ENCODE measurements at regions not wholly inside any gene's neighbourhood (a gene's known extent, or its start where the extent isn't known, plus 50 kb on each side); places are given as distances from the start of the nearest gene placed in this dataset.
"Not testable (repeated sequence)": the region's sequence is repeated elsewhere in the genome, so short reads cannot be mapped to it uniquely, and the experiment has no call there.

DNA sequence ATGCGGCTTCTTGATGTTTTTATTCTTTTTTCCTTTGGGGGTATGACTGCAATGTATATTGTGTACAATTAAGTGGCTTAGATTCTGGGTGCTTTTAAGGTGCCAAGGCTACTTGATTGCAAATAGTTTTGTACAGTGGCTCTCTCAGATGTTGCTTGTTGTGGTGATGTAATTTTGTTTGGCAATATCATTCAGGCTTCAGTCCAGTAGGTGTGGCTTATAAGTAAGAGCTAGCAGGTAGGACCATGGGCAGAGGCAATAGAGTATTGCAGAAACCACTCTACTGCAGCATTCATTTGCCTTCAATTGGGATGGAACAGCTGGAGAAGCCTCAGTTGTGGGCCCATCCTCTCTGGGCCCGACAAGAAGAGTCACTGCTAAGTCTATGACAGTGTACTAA lies 407.9 kb upstream of the MAN1A1 start:
- H3K27me3 Mint-ChIP-seq (ENCODE audit: low read depth) = no peaks in the 10 kb centered on the region
- H3K4me1 Mint-ChIP-seq = no peaks in the 10 kb centered on the region
- TF ChIP-seq, protein P1, sequence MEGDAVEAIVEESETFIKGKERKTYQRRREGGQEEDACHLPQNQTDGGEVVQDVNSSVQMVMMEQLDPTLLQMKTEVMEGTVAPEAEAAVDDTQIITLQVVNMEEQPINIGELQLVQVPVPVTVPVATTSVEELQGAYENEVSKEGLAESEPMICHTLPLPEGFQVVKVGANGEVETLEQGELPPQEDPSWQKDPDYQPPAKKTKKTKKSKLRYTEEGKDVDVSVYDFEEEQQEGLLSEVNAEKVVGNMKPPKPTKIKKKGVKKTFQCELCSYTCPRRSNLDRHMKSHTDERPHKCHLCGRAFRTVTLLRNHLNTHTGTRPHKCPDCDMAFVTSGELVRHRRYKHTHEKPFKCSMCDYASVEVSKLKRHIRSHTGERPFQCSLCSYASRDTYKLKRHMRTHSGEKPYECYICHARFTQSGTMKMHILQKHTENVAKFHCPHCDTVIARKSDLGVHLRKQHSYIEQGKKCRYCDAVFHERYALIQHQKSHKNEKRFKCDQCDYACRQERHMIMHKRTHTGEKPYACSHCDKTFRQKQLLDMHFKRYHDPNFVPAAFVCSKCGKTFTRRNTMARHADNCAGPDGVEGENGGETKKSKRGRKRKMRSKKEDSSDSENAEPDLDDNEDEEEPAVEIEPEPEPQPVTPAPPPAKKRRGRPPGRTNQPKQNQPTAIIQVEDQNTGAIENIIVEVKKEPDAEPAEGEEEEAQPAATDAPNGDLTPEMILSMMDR (IDR thresholded peaks at IDR 0.05; ENCODE audit: unreplicated experiment in 3 of 3) = no peak
- H3K36me3 Mint-ChIP-seq (ENCODE audit: low read depth) = no peaks in the 10 kb centered on the region
- H3K27ac Mint-ChIP-seq = no peak overlapping the region
- H3K9me3 Mint-ChIP-seq = peaks cover 5% of the 10 kb centered on the region
- H3K4me3 Mint-ChIP-seq = no peak overlapping the region

DNA sequence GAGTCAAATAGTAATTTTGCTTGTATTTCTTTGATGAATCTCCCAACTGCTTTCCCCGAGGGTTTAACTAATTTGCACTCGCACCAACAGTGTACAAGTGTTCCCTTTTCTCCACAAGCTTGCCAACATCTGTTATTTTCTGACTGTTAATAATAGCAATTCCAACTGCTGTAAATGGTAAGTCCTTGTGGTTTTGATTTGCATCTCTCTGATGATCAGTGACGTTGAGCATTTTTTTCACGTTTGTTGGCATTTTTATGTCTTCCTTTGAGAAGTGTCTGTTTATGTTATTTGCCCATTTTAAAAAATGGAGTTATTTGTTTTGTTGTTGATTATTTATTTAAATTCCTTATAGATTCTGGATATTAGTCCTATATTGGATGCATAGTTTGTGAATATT lies 399.8 kb upstream of the MAN1A1 start:
- no peaks in the 10 kb centered on the region for H3K4me1 Mint-ChIP-seq
- no peaks in the 10 kb centered on the region for H3K36me3 Mint-ChIP-seq (ENCODE audit: low read depth)
- no peaks in the 10 kb centered on the region for H3K27me3 Mint-ChIP-seq (ENCODE audit: low read depth)
- no peak overlapping the region for H3K27ac Mint-ChIP-seq
- TF ChIP-seq, protein P1 (IDR thresholded peaks at IDR 0.05; ENCODE audit: unreplicated experiment in 3 of 3) = no peak
- peaks cover 11% of the 10 kb centered on the region for H3K9me3 Mint-ChIP-seq
- no peak overlapping the region for H3K4me3 Mint-ChIP-seq

DNA sequence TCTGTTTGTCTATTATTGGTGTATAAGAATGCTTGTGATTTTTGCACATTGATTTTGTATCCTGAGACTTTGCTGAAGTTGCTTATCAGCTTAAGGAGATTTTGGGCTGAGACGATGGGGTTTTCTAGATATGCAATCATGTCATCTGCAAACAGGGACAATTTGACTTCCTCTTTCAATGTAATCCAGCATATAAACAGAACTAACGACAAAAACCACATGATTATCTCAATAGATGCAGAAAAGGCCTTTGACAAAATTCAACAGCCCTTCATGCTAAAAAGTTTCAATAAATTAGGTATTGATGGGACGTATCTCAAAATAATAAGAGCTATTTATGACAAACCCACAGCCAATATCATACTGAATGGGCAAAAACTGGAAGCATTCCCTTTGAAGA lies 399.0 kb upstream of the MAN1A1 start:
- H3K4me1 Mint-ChIP-seq; H3K27ac Mint-ChIP-seq; H3K4me3 Mint-ChIP-seq; H3K27me3 Mint-ChIP-seq (ENCODE audit: low read depth); H3K36me3 Mint-ChIP-seq (ENCODE audit: low read depth): not testable (repeated sequence)
- peaks cover 11% of the 10 kb centered on the region for H3K9me3 Mint-ChIP-seq

DNA sequence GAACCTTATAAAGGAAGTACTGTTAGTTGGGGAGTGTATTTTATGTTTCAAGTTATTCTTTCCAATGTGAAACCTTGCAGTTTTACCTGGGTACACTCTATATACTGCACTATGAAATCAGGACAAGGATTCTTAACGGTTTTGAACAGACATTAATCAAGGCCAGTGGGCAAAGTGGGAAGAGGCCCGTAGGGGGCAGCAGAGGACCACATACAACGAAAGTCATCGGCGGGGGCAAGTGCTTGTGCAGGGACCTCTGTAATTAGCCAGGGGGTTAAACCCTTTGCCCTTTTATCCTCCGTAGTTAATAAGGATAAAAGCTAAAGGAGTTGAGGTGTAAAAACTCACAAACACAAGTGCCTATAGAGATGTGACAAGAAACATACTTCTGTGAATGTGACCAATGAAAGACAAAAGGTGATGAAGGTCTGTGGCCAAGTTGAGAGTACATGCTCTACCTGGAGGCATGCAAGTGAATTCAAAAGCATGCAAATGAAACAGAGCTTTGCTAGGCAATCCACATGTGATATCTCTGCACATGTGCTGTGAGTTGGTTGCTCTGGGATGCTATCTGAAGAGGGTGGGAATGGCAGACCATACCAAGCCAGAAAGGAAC lies 392.7 kb upstream of the MAN1A1 start:
- no peaks in the 10 kb centered on the region for H3K4me1 Mint-ChIP-seq

DNA sequence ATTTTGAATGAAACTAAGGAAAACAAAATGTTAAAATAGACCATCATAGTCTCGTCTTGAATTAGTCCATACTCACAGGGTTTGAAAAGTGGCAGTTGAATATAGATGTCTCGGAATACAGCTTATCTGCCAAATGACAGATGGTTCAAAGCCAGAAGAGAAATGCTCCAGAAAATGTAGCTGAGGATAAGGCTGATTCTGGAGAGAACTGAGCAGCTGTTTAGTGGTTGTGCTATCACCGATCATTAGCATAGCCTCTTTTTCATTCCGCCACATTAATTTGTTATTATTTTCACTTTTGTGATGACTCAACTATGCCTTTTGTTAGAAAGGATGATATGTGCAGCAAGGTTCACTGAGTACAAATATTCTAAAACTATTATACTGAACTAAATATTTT lies 390.2 kb upstream of the MAN1A1 start:
- no peaks in the 10 kb centered on the region for H3K36me3 Mint-ChIP-seq (ENCODE audit: low read depth)
- no peaks in the 10 kb centered on the region for H3K9me3 Mint-ChIP-seq
- TF ChIP-seq, protein P1 (IDR thresholded peaks at IDR 0.05; ENCODE audit: unreplicated experiment in 3 of 3) = no peak
- H3K27ac Mint-ChIP-seq = no peak overlapping the region
- no peak overlapping the region for H3K4me3 Mint-ChIP-seq
- H3K4me1 Mint-ChIP-seq = peaks cover 10% of the 10 kb centered on the region
- no peaks in the 10 kb centered on the region for H3K27me3 Mint-ChIP-seq (ENCODE audit: low read depth)

More for the DNA sequence above, 392.7 kb upstream of the MAN1A1 start:
- TF ChIP-seq, protein P1 (IDR thresholded peaks at IDR 0.05; ENCODE audit: unreplicated experiment in 3 of 3) = peak; percentile 73 to 90 (median 81)
- Mint-ChIP-seq H3K4me3 (no peak overlapping the region), H3K36me3 (ENCODE audit: low read depth) (no peaks in the 10 kb centered on the region), H3K27me3 (ENCODE audit: low read depth) (no peaks in the 10 kb centered on the region), H3K9me3 (no peaks in the 10 kb centered on the region), H3K27ac (no peak overlapping the region)

DNA sequence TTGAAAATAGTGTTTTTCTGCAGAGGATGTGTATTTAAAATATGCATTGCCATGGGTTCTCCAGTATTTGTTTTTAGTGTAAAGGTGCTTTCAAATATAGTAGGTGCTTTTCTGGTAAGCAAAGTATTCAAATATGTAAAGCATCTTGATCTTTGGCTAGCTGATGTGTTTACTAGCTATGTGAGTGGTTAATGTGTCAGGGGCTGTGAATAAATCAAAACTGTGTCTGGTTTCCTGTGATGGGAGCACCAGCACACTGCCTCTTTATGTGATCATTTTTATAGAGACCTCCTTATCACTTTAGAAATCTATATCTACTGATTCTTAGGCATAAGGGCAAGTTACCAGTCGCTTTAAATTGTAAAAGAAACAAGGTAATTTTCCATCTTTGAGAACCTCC lies 388.9 kb upstream of the MAN1A1 start:
- Mint-ChIP-seq H3K4me1 (peaks cover 10% of the 10 kb centered on the region), H3K27ac (no peak overlapping the region)

More for the DNA sequence above, 388.9 kb upstream of the MAN1A1 start:
- TF ChIP-seq, protein P1 (IDR thresholded peaks at IDR 0.05; ENCODE audit: unreplicated experiment in 3 of 3) = no peak
- Mint-ChIP-seq H3K36me3 (ENCODE audit: low read depth) (no peaks in the 10 kb centered on the region), H3K4me3 (no peak overlapping the region), H3K9me3 (no peaks in the 10 kb centered on the region), H3K27me3 (ENCODE audit: low read depth) (no peaks in the 10 kb centered on the region)
